Mammary epithelial cell (primary cell): ENCODE measurements at regions not wholly inside any gene's neighbourhood (a gene's known extent, or its start where the extent isn't known, plus 50 kb on each side); places are given as distances from the start of the nearest gene placed in this dataset.

Source experiments
- CTCF ChIP-seq, 2 donors: IDR thresholded peaks in 1 of 2; conservative IDR thresholded peaks in 1 of 2; 2 replicates each; pipeline ENCODE4 v1.5.1; 2011 to 2012; ENCODE audit warnings: inconsistent platforms in 2 of 2, low read length in 2 of 2, mild to moderate bottlenecking in 2 of 2, control low read depth in 1 of 2, low read depth in 1 of 2; ENCODE audit not compliant: insufficient read depth in 1 of 2; ENCODE audit errors: extremely low read depth in 1 of 2
- EZH2 ChIP-seq: IDR thresholded peaks from 2 replicates; pipeline ENCODE4 v1.6.1; 2012; ENCODE audit warnings: low read length, inconsistent platforms, borderline replicate concordance

- TF ChIP-seq CTCF (conservative IDR thresholded peaks at IDR 0.05 in 1 of 2, IDR thresholded peaks at IDR 0.05 in 1 of 2; ENCODE audit: extremely low read depth in 1 of 2, insufficient read depth in 1 of 2, low read depth in 1 of 2, low read length in 2 of 2) (no peak), EZH2 (no peak)
Measured at GRCh38 chr22:48713272-48714205, 1114.1 kb downstream of the BRD1 start.
